ENCODE measurements at regions not wholly inside any gene's neighbourhood (a gene's known extent, or its start where the extent isn't known, plus 50 kb on each side); places are given as distances from the start of the nearest gene placed in this dataset.

GRCh38 chr20:24132246-24132645 is 143.7 kb upstream of the GGTLC1 start:
- TF ChIP-seq, protein P1, sequence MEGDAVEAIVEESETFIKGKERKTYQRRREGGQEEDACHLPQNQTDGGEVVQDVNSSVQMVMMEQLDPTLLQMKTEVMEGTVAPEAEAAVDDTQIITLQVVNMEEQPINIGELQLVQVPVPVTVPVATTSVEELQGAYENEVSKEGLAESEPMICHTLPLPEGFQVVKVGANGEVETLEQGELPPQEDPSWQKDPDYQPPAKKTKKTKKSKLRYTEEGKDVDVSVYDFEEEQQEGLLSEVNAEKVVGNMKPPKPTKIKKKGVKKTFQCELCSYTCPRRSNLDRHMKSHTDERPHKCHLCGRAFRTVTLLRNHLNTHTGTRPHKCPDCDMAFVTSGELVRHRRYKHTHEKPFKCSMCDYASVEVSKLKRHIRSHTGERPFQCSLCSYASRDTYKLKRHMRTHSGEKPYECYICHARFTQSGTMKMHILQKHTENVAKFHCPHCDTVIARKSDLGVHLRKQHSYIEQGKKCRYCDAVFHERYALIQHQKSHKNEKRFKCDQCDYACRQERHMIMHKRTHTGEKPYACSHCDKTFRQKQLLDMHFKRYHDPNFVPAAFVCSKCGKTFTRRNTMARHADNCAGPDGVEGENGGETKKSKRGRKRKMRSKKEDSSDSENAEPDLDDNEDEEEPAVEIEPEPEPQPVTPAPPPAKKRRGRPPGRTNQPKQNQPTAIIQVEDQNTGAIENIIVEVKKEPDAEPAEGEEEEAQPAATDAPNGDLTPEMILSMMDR (conservative IDR thresholded peaks at IDR 0.05; ENCODE audit: low read depth, low read length) = no peak
- TF ChIP-seq EZH2 (IDR thresholded peaks at IDR 0.05; ENCODE audit: low read length, unreplicated experiment) = no peak
